GM12891 (cell line): ENCODE measurements at regions not wholly inside any gene's neighbourhood (a gene's known extent, or its start where the extent isn't known, plus 50 kb on each side); places are given as distances from the start of the nearest gene placed in this dataset.

Source experiments
- PAX5 ChIP-seq: IDR thresholded peaks from 2 replicates; pipeline ENCODE4 v1.6.1; 2011; ENCODE audit warnings: low read length, moderate library complexity, mild to moderate bottlenecking; ENCODE audit not compliant: insufficient read depth, severe bottlenecking
- POLR2A ChIP-seq: IDR thresholded peaks from 2 replicates; pipeline ENCODE4 v1.6.1; 2011; ENCODE audit warnings: low read depth, low read length, control low read depth
- POLR2AphosphoS5 ChIP-seq: IDR thresholded peaks from 2 replicates; pipeline ENCODE4 v1.6.1; 2011; ENCODE audit warnings: low read depth, low read length, control low read depth
- SPI1 ChIP-seq: IDR thresholded peaks from 2 replicates; pipeline ENCODE4 v1.6.1; 2011; ENCODE audit warnings: low read depth, low read length, control low read depth
- TAF1 ChIP-seq: IDR thresholded peaks from 2 replicates; pipeline ENCODE4 v1.6.1; 2011; ENCODE audit warnings: low read depth, low read length, control low read depth

- TF ChIP-seq POLR2AphosphoS5 (no peak), POLR2A (no peak), TAF1 (no peak), SPI1 (no peak), PAX5 (no peak)
Measured at GRCh38 chr9:89949111-89949510, 344.3 kb downstream of the GADD45G start.
